ENCODE measurements at regions not wholly inside any gene's neighbourhood (a gene's known extent, or its start where the extent isn't known, plus 50 kb on each side); places are given as distances from the start of the nearest gene placed in this dataset.

DNA sequence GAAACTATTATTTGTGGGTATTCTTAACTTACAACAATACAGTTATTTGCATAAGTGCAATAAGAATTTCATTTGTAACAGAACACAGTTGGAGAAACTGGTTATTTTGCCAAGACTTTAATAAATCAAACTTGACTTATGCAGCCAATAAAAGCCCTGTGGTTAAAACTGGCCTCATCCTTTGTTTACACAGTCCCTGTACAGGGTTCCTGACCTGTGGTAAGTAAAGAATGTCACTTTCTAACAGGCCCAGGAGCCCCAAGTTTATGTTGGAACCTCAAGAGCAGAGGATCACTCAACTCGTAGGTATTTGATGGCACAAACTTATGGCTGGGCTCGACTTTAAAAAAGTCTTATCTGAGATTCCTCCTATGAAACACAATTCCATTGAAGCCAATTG is 88.6 kb upstream of the PTCHD1 start:
- Histone ChIP-seq H3K4me3 (ENCODE audit: low read depth, low read length, poor library complexity, severe bottlenecking) (no peak overlapping the region), H3K9me3 (ENCODE audit: low read length) (no peaks in the 10 kb centered on the region), H3K9ac (ENCODE audit: low read length) (no peak overlapping the region), H3K4me1 (ENCODE audit: insufficient read depth, low read length, severe bottlenecking) (no peaks in the 10 kb centered on the region), H3K36me3 (ENCODE audit: insufficient read depth, low read length) (no peaks in the 10 kb centered on the region), H2AFZ (ENCODE audit: low read length) (no peak overlapping the region), H3K27ac (ENCODE audit: low read depth, low read length, poor library complexity, severe bottlenecking) (no peak overlapping the region), H3K4me2 (ENCODE audit: low read length) (no peak overlapping the region), H3K9me2 (ENCODE audit: low read depth, low read length) (no peaks in the 10 kb centered on the region), H3F3A (ENCODE audit: insufficient read depth, low read length) (no peaks in the 10 kb centered on the region), H3K27me3 (ENCODE audit: insufficient read depth, low read length) (no peaks in the 10 kb centered on the region), H3K79me2 (ENCODE audit: insufficient read depth, low read length) (no peaks in the 10 kb centered on the region), H4K20me1 (ENCODE audit: insufficient read depth, low read length) (no peaks in the 10 kb centered on the region)
- TF ChIP-seq, protein P1, sequence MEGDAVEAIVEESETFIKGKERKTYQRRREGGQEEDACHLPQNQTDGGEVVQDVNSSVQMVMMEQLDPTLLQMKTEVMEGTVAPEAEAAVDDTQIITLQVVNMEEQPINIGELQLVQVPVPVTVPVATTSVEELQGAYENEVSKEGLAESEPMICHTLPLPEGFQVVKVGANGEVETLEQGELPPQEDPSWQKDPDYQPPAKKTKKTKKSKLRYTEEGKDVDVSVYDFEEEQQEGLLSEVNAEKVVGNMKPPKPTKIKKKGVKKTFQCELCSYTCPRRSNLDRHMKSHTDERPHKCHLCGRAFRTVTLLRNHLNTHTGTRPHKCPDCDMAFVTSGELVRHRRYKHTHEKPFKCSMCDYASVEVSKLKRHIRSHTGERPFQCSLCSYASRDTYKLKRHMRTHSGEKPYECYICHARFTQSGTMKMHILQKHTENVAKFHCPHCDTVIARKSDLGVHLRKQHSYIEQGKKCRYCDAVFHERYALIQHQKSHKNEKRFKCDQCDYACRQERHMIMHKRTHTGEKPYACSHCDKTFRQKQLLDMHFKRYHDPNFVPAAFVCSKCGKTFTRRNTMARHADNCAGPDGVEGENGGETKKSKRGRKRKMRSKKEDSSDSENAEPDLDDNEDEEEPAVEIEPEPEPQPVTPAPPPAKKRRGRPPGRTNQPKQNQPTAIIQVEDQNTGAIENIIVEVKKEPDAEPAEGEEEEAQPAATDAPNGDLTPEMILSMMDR (IDR thresholded peaks at IDR 0.05; ENCODE audit: low read length) = no peak
- no peak for TF ChIP-seq EZH2 (IDR thresholded peaks at IDR 0.05; ENCODE audit: borderline replicate concordance, low read length)

DNA sequence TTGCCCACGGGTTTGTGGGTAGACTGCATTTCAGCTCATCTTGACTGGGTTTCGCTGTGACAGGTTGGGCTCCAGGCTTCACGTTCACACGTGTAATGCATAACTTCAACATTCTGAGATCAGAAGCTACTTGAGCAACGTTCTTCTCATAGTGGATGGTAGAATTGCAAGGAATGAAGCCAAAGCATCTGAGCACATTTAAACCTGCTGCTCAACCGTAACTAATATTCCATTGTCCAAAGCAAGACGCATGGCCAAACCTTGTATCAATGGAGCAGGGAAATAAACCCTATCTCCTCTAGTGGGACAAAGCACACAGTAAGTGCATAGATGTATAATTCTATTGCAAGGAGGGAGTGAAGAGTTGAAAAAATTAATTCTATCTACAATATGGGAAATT is 86.5 kb upstream of the PTCHD1 start:
- H3K9me2 ChIP-seq (ENCODE audit: low read depth, low read length) = no peaks in the 10 kb centered on the region
- H2AFZ ChIP-seq (ENCODE audit: low read length) = no peak overlapping the region
- no peaks in the 10 kb centered on the region for H3K79me2 ChIP-seq (ENCODE audit: insufficient read depth, low read length)
- H4K20me1 ChIP-seq (ENCODE audit: insufficient read depth, low read length) = no peaks in the 10 kb centered on the region
- TF ChIP-seq, protein P1 (IDR thresholded peaks at IDR 0.05; ENCODE audit: low read length) = no peak
- TF ChIP-seq EZH2 (IDR thresholded peaks at IDR 0.05; ENCODE audit: borderline replicate concordance, low read length) = no peak
- H3K4me2 ChIP-seq (ENCODE audit: low read length) = no peak overlapping the region
- H3F3A ChIP-seq (ENCODE audit: insufficient read depth, low read length) = no peaks in the 10 kb centered on the region
- no peaks in the 10 kb centered on the region for H3K4me1 ChIP-seq (ENCODE audit: insufficient read depth, low read length, severe bottlenecking)
- H3K27ac ChIP-seq (ENCODE audit: low read depth, low read length, poor library complexity, severe bottlenecking) = no peak overlapping the region
- no peaks in the 10 kb centered on the region for H3K27me3 ChIP-seq (ENCODE audit: insufficient read depth, low read length)
- no peaks in the 10 kb centered on the region for H3K9me3 ChIP-seq (ENCODE audit: low read length)
- no peaks in the 10 kb centered on the region for H3K36me3 ChIP-seq (ENCODE audit: insufficient read depth, low read length)
- H3K9ac ChIP-seq (ENCODE audit: low read length) = no peak overlapping the region
- H3K4me3 ChIP-seq (ENCODE audit: low read depth, low read length, poor library complexity, severe bottlenecking) = no peak overlapping the region

DNA sequence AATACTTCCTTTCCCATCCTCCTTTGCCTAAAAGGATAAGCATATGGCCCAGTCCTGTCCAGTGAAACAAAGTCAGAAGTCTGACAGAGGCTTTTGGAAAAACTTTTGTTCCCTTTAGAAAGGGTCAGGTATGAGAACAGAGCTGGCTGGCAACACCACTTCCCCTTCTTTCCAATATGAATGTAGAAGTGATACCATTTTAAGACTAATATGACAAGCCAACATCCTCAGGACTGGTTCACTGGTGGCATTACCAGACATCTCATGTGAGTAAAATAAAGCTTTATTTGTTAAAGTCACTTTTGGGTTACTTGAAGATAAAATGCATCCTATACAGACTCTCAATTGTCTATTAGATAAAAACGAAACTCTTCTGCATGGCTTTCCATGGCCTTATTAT is 83.6 kb upstream of the PTCHD1 start:
- H3F3A ChIP-seq (ENCODE audit: insufficient read depth, low read length) = no peaks in the 10 kb centered on the region
- no peak overlapping the region for H3K9ac ChIP-seq (ENCODE audit: low read length)
- H3K79me2 ChIP-seq (ENCODE audit: insufficient read depth, low read length) = no peaks in the 10 kb centered on the region
- TF ChIP-seq EZH2 (IDR thresholded peaks at IDR 0.05; ENCODE audit: borderline replicate concordance, low read length) = no peak
- TF ChIP-seq, protein P1 (IDR thresholded peaks at IDR 0.05; ENCODE audit: low read length) = no peak
- no peaks in the 10 kb centered on the region for H3K9me3 ChIP-seq (ENCODE audit: low read length)
- H3K4me2 ChIP-seq (ENCODE audit: low read length) = no peak overlapping the region
- H3K4me3 ChIP-seq (ENCODE audit: low read depth, low read length, poor library complexity, severe bottlenecking) = no peak overlapping the region
- H3K36me3 ChIP-seq (ENCODE audit: insufficient read depth, low read length) = no peaks in the 10 kb centered on the region
- H3K4me1 ChIP-seq (ENCODE audit: insufficient read depth, low read length, severe bottlenecking) = no peaks in the 10 kb centered on the region
- no peak overlapping the region for H3K27ac ChIP-seq (ENCODE audit: low read depth, low read length, poor library complexity, severe bottlenecking)
- no peak overlapping the region for H2AFZ ChIP-seq (ENCODE audit: low read length)
- no peaks in the 10 kb centered on the region for H4K20me1 ChIP-seq (ENCODE audit: insufficient read depth, low read length)
- no peaks in the 10 kb centered on the region for H3K9me2 ChIP-seq (ENCODE audit: low read depth, low read length)
- H3K27me3 ChIP-seq (ENCODE audit: insufficient read depth, low read length) = no peaks in the 10 kb centered on the region

All from OCI-LY1 (cell line).